HG03354 (cell line): ENCODE measurements at regions not wholly inside any gene's neighbourhood (a gene's known extent, or its start where the extent isn't known, plus 50 kb on each side); places are given as distances from the start of the nearest gene placed in this dataset.
"Not testable (repeated sequence)": the region's sequence is repeated elsewhere in the genome, so short reads cannot be mapped to it uniquely, and the experiment has no call there.

Experiments
- ATAC-seq: cut with Tn5 transposase; IDR thresholded peaks from one replicate; pipeline ENCODE4 v1.9.1; 2021; ENCODE audit warnings: mild to moderate bottlenecking; ENCODE audit not compliant: unreplicated experiment, poor library complexity, severe bottlenecking

DNA sequence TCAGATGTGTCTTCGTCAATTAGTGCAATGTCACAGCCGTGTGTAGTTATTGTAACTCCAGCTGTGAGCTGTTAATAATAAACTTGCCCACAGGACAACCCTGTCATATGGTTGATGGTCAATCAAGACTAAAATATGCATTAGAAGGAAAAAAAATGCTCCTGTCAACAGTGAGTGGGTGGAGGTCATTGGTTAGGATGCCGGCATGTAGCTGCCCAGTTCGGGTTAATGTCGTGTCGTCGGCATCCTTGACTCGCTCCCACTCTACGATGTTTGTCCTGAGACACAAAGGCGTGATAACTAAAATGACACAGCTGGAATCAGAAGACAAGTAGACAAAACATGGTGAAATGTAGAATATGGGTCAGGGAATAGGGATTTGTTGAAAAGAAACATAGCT lies 442.8 kb upstream of the NPVF start:
- no peak for ATAC-seq

DNA sequence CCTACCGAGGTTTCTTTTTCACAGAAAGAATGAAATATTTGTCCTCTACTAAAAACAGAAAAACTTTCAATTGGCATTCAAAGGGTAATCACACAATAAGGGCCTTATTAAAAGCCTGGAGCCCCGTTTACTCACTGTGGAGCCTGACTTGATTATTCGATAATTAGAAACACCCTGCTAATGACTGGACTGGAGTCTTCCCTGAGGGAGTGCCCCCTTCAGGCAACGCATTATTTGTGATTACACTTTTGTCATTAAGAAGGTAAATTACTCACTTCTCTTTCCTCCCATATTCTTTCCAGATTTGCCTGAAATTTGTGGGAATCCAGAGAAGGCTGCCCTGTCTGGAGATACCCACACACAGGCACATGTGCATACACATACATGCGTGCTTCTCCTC lies 444.2 kb upstream of the NPVF start:
- no peak for ATAC-seq

DNA sequence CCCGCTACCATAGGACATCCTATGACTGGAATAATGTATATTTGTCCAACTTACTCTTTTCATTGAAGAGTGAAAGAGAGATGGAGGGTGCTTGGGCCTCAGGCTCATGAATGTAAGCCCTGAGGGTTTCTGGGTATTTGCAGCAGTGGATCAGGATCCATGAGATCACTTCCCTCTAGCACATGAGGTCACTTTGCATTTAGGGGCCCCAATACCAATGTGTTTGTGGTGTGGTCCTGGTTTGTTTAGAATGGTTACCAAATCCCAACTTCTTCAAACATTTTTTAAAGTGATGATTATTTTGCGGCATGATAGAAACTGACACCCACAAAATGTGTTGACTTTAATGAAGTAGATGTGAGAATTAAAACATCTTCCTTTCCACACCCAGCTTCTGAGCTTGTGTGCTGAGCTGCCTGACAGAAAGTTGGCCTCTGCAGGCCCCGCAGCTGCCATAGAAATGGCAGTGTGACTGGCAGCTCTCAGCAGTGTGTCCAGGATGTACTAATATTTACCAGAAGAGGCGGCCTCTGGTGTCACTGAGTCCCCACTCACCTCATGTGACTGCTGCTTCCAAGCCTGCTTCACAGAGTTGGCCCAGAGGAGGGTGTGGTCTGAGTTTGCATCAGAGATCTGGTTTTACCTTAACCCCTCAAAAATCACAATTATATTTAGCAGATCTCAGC lies 447.6 kb upstream of the NPVF start:
- ATAC-seq: no peak

DNA sequence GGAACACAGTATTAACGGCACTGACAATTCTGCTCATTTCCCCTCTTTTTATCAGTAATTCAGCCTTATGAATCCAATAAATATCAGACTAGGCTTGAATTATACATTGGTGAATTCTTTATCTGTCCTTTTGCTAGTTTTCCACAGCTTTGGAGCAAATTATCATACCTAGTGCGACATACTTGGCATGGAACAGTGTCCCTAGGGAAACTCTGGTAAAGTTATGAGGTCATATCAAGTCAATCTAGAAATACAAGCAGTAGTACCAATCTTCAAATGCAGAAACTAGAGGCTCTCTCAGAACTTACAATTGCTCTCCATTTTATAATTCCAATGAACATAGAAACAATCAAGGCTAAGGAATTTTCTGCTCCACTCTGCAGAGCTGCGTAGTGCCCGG lies 449.3 kb upstream of the NPVF start:
- no peak for ATAC-seq

DNA sequence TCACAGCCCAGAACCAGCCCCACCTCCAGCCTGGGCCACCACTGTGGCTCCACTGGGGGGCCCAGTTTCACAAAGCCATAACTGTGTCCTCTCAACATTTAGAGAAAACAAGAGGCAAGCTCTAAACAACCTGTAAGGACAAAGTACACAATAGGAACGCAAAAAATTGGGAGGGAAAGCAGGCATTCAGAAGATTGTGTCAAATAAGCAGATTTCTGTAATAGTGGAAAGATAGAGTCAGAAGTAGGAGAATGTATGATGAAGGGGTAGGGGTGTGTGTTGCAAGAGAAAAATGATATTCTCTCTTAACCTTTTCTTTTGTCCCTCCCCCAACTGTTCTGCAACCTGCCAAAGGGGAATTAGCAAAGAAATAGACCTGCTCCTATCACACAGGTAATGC lies 449.9 kb upstream of the NPVF start:
- ATAC-seq: no peak

DNA sequence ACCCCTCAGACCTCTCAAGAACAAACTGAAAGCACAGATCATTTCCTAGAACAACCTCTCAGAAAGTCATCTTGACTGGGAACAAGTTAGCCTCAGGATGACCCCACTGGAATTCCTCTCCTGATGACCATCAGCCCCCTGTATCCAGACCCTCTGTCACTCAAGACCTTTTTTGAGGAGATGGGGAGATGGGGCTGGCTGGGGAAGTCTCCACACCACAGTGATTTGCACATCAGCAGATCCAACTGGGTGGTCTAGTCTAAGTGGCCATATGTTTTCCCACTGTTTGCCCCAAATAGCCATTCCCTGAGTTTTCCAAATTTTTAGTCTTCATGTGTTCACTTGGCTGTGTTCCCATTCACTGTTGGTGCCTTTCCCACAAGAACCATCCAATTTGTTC lies 452.4 kb upstream of the NPVF start:
- ATAC-seq: no peak

DNA sequence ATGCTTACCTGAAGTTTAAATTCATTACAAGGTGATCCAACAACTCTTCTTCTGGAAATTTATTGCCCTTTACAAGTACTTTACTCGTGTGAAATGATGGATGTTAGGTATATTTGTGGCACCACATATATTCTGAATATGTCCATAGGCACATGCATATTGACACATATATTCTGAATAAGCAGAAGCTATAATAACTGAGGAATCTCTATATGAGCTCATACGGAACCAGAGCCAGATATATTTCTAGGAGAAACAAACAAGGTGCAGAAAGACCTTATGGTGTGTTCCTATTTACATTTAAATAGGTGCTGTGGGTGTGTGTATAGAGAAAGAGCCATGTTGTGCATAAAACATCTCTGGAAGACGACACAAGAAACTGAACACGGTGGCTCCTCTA lies 456.1 kb upstream of the NPVF start:
- no peak for ATAC-seq

- ATAC-seq: no peak
Observed at GRCh38 chr7:25686493-25686892, 458.2 kb upstream of the NPVF start.

- ATAC-seq: no peak
Observed at GRCh38 chr7:25694211-25694610, 457.8 kb upstream of the NFE2L3 start.

GRCh38 chr7:25694699-25695098 lies 457.3 kb upstream of the NFE2L3 start:
- ATAC-seq: no peak

GRCh38 chr7:25696571-25696970 lies 455.4 kb upstream of the NFE2L3 start:
- ATAC-seq: no peak

- no peak for ATAC-seq
Observed at GRCh38 chr7:25698451-25699113, 453.4 kb upstream of the NFE2L3 start.

- ATAC-seq: not testable (repeated sequence)
Observed at GRCh38 chr7:25700141-25700540, 451.9 kb upstream of the NFE2L3 start.

DNA sequence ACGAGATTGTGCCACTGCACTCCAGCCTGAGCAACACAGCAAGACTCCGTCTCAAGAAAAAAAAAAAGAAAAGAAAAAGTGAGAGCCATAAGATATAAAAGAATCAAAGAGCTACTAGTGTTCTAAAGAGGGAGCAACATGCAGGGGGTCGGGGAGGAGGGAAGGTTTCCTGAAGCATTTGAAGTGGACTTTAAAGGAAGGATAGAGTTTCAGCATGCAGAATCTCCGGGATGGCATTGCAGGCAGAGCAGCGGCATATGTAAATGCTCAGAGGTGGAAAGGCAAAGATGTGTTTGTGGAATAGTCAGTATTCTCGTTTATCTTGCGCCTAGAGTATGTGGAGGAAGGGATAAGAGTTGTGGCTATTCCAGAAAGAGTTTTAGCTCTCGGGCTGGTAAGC lies 447.6 kb upstream of the NFE2L3 start:
- no peak for ATAC-seq

GRCh38 chr7:25706764-25707163 lies 445.2 kb upstream of the NFE2L3 start:
- ATAC-seq: no peak

- ATAC-seq: no peak
Observed at GRCh38 chr7:25707768-25708620, 444.0 kb upstream of the NFE2L3 start.

GRCh38 chr7:25710959-25711358 lies 441.0 kb upstream of the NFE2L3 start:
- ATAC-seq: no peak

- no peak for ATAC-seq
Observed at GRCh38 chr7:25711940-25712339, 440.1 kb upstream of the NFE2L3 start.

DNA sequence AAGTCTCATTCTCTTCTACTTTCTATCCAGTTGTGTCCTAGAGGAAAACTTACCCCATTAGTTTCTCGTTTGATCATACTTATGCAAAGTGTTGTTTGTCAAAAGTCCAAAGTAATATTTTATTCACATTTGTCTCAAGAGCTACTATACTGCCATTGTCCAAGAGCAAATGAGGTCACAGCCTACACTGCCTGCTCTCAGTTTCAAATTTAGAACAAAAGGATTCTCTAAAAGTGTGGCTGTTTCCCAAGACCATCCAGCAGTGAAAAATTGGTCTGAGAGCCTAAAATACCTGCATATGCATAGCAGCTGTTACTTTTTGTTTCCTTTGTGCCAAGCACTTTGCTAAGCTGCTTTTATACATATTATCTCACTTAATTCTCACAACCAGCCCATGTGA lies 439.5 kb upstream of the NFE2L3 start:
- ATAC-seq: no peak

- no peak for ATAC-seq
Observed at GRCh38 chr7:25714013-25714412, 438.0 kb upstream of the NFE2L3 start.

- no peak for ATAC-seq
Observed at GRCh38 chr7:25716421-25716820, 435.6 kb upstream of the NFE2L3 start.
